OCI-LY3 (cell line): ENCODE measurements at regions not wholly inside any gene's neighbourhood (a gene's known extent, or its start where the extent isn't known, plus 50 kb on each side); places are given as distances from the start of the nearest gene placed in this dataset.

Experiments used
- EZH2phosphoT487 ChIP-seq: fragments of 200-600 bp; shearing (Covaris generic); IDR thresholded peaks from 2 replicates; pipeline ENCODE4 v1.6.1; 2018; ENCODE audit warnings: antibody characterized with exemption, mixed run types, low read depth
- TF ChIP-seq, protein P1 (sequence below): fragments of 200-600, 300-600 bp; sonication (generic); IDR thresholded peaks from 2 replicates; pipeline ENCODE4 v1.5.1; 2014; ENCODE audit warnings: antibody characterized with exemption, low read length, low read depth

DNA sequence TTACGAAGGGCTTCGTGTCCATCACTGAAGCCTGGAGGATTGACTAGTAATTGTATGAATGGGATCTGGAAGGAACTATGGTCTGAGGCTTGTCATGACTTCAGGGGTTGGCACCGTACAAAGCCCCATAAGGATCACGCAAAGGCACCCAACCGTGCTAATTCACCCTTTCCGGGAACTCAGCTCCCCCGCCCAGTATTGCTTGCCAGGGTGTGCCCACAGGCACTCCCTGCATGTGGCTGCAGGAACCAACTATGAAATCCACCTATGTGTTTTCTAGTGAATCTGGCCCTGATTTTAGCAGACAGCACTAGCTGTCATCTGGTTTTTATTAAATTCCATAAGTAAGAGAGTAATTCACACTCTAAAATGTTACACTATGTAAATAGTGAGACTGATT, 139.2 kb downstream of the TM2D1 start:
- TF ChIP-seq, protein P1, sequence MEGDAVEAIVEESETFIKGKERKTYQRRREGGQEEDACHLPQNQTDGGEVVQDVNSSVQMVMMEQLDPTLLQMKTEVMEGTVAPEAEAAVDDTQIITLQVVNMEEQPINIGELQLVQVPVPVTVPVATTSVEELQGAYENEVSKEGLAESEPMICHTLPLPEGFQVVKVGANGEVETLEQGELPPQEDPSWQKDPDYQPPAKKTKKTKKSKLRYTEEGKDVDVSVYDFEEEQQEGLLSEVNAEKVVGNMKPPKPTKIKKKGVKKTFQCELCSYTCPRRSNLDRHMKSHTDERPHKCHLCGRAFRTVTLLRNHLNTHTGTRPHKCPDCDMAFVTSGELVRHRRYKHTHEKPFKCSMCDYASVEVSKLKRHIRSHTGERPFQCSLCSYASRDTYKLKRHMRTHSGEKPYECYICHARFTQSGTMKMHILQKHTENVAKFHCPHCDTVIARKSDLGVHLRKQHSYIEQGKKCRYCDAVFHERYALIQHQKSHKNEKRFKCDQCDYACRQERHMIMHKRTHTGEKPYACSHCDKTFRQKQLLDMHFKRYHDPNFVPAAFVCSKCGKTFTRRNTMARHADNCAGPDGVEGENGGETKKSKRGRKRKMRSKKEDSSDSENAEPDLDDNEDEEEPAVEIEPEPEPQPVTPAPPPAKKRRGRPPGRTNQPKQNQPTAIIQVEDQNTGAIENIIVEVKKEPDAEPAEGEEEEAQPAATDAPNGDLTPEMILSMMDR = no peak
- TF ChIP-seq EZH2phosphoT487 = no peak
